ENCODE measurements at regions not wholly inside any gene's neighbourhood (a gene's known extent, or its start where the extent isn't known, plus 50 kb on each side); places are given as distances from the start of the nearest gene placed in this dataset.
A peak's percentile ranks its signal among the peaks of the same experiment; 100 is the strongest.

GRCh38 chr15:26101443-26101842 lies 238.3 kb upstream of the ATP10A start:
- Mint-ChIP-seq H3K27me3 (peaks cover 3 to 8% of the 10 kb centered on the region in 2 donors), H3K4me1 (no peaks in the 10 kb centered on the region), H3K27ac (no peak overlapping the region), H3K36me3 (no peaks in the 10 kb centered on the region), H3K9me3 (peaks cover 0 to 8% (median 5%) of the 10 kb centered on the region in 5 donors), H3K4me3 (no peak overlapping the region)
- no peak for DNase-seq
- H3K4me1 ChIP-seq (ENCODE audit: insufficient read depth, low read length): no peaks in the 10 kb centered on the region
- no peak overlapping the region for H3K27ac ChIP-seq (ENCODE audit: low read depth, low read length)
- H3K36me3 ChIP-seq (ENCODE audit: insufficient read depth, low read length): no peaks in the 10 kb centered on the region
- no peaks in the 10 kb centered on the region for H3K9me3 ChIP-seq (ENCODE audit: low read length)
- ChIA-PET CTCF (no interaction called here), POLR2A (no interaction called here)
- no peak overlapping the region for H3K4me3 ChIP-seq (ENCODE audit: low read length)
- no peaks in the 10 kb centered on the region for H3K27me3 ChIP-seq (ENCODE audit: insufficient read depth, low read length, poor library complexity, severe bottlenecking)

GRCh38 chr15:26098801-26099200 lies 235.7 kb upstream of the ATP10A start:
- H3K27me3 Mint-ChIP-seq: peaks cover 0 to 19% of the 10 kb centered on the region in 2 donors
- Histone ChIP-seq H3K4me3 (ENCODE audit: low read length) (no peak overlapping the region), H3K36me3 (ENCODE audit: insufficient read depth, low read length) (no peaks in the 10 kb centered on the region), H3K27me3 (ENCODE audit: insufficient read depth, low read length, poor library complexity, severe bottlenecking) (no peaks in the 10 kb centered on the region), H3K27ac (ENCODE audit: low read depth, low read length) (no peak overlapping the region), H3K9me3 (ENCODE audit: low read length) (no peaks in the 10 kb centered on the region), H3K4me1 (ENCODE audit: insufficient read depth, low read length) (no peaks in the 10 kb centered on the region)
- H3K36me3 Mint-ChIP-seq: no peaks in the 10 kb centered on the region
- no peaks in the 10 kb centered on the region for H3K4me1 Mint-ChIP-seq
- ChIA-PET CTCF (no interaction called here), POLR2A (no interaction called here)
- no peak overlapping the region for H3K27ac Mint-ChIP-seq
- no peaks in the 10 kb centered on the region for H3K9me3 Mint-ChIP-seq
- H3K4me3 Mint-ChIP-seq: no peak overlapping the region
- DNase-seq: no peak

- H3K4me3 ChIP-seq (ENCODE audit: low read length): no peak overlapping the region
- Mint-ChIP-seq H3K27me3 (peaks cover 0 to 15% of the 10 kb centered on the region in 2 donors), H3K36me3 (no peaks in the 10 kb centered on the region), H3K27ac (peak overlapping the region in 1 of 8 donors; percentile 2), H3K9me3 (no peaks in the 10 kb centered on the region), H3K4me3 (no peak overlapping the region), H3K4me1 (no peaks in the 10 kb centered on the region)
- no peak overlapping the region for H3K27ac ChIP-seq (ENCODE audit: low read depth, low read length)
- H3K4me1 ChIP-seq (ENCODE audit: insufficient read depth, low read length): no peaks in the 10 kb centered on the region
- H3K36me3 ChIP-seq (ENCODE audit: insufficient read depth, low read length): no peaks in the 10 kb centered on the region
- ChIA-PET CTCF (no interaction called here), POLR2A (no interaction called here)
- H3K9me3 ChIP-seq (ENCODE audit: low read length): no peaks in the 10 kb centered on the region
- H3K27me3 ChIP-seq (ENCODE audit: insufficient read depth, low read length, poor library complexity, severe bottlenecking): no peaks in the 10 kb centered on the region
- DNase-seq: no peak
Measured at GRCh38 chr15:26097216-26097615, 234.1 kb upstream of the ATP10A start.

GRCh38 chr15:26096581-26096980 lies 233.5 kb upstream of the ATP10A start:
- no peaks in the 10 kb centered on the region for H3K9me3 ChIP-seq (ENCODE audit: low read length)
- DNase-seq: no peak
- CTCF ChIA-PET: no interaction called here
- no peaks in the 10 kb centered on the region for H3K36me3 Mint-ChIP-seq
- no peaks in the 10 kb centered on the region for H3K4me1 ChIP-seq (ENCODE audit: insufficient read depth, low read length)
- H3K4me1 Mint-ChIP-seq: no peaks in the 10 kb centered on the region
- H3K27me3 Mint-ChIP-seq: peaks cover 0 to 15% of the 10 kb centered on the region in 2 donors
- no peak overlapping the region for H3K27ac ChIP-seq (ENCODE audit: low read depth, low read length)
- POLR2A ChIA-PET: no interaction called here
- H3K27ac Mint-ChIP-seq: no peak overlapping the region
- no peak overlapping the region for H3K4me3 ChIP-seq (ENCODE audit: low read length)
- H3K36me3 ChIP-seq (ENCODE audit: insufficient read depth, low read length): no peaks in the 10 kb centered on the region
- no peaks in the 10 kb centered on the region for H3K27me3 ChIP-seq (ENCODE audit: insufficient read depth, low read length, poor library complexity, severe bottlenecking)
- no peak overlapping the region for H3K4me3 Mint-ChIP-seq
- no peaks in the 10 kb centered on the region for H3K9me3 Mint-ChIP-seq

- no peaks in the 10 kb centered on the region for H3K9me3 Mint-ChIP-seq
- H3K27me3 Mint-ChIP-seq: peaks cover 0 to 15% of the 10 kb centered on the region in 2 donors
- Histone ChIP-seq H3K27me3 (ENCODE audit: insufficient read depth, low read length, poor library complexity, severe bottlenecking) (no peaks in the 10 kb centered on the region), H3K27ac (ENCODE audit: low read depth, low read length) (no peak overlapping the region), H3K4me3 (ENCODE audit: low read length) (no peak overlapping the region), H3K9me3 (ENCODE audit: low read length) (no peaks in the 10 kb centered on the region), H3K36me3 (ENCODE audit: insufficient read depth, low read length) (no peaks in the 10 kb centered on the region), H3K4me1 (ENCODE audit: insufficient read depth, low read length) (no peaks in the 10 kb centered on the region)
- no peak overlapping the region for H3K27ac Mint-ChIP-seq
- ChIA-PET CTCF (no interaction called here), POLR2A (no interaction called here)
- no peak for DNase-seq
- no peak overlapping the region for H3K4me3 Mint-ChIP-seq
- H3K36me3 Mint-ChIP-seq: no peaks in the 10 kb centered on the region
- H3K4me1 Mint-ChIP-seq: no peaks in the 10 kb centered on the region
Measured at GRCh38 chr15:26095710-26096330, 232.7 kb upstream of the ATP10A start.

GRCh38 chr15:26091184-26091583 lies 228.1 kb upstream of the ATP10A start:
- H3K4me3 Mint-ChIP-seq: no peak overlapping the region

GRCh38 chr15:26087881-26088280 lies 224.8 kb upstream of the ATP10A start:
- no peak for DNase-seq
- H3K27ac ChIP-seq (ENCODE audit: low read depth, low read length): no peak overlapping the region
- Mint-ChIP-seq H3K27me3 (peaks cover 0 to 4% of the 10 kb centered on the region in 2 donors), H3K9me3 (no peaks in the 10 kb centered on the region), H3K4me3 (no peak overlapping the region), H3K4me1 (peaks cover 3 to 6% (median 4%) of the 10 kb centered on the region in 3 donors), H3K36me3 (no peaks in the 10 kb centered on the region), H3K27ac (no peak overlapping the region)
- ChIA-PET POLR2A (no interaction called here), CTCF (no interaction called here)
- peaks cover 4% of the 10 kb centered on the region for H3K4me1 ChIP-seq (ENCODE audit: insufficient read depth, low read length)
- no peaks in the 10 kb centered on the region for H3K36me3 ChIP-seq (ENCODE audit: insufficient read depth, low read length)
- H3K27me3 ChIP-seq (ENCODE audit: insufficient read depth, low read length, poor library complexity, severe bottlenecking): no peaks in the 10 kb centered on the region
- H3K4me3 ChIP-seq (ENCODE audit: low read length): no peak overlapping the region
- H3K9me3 ChIP-seq (ENCODE audit: low read length): no peaks in the 10 kb centered on the region

More at GRCh38 chr15:26091184-26091583, 228.1 kb upstream of the ATP10A start:
- no peak overlapping the region for H3K27ac ChIP-seq (ENCODE audit: low read depth, low read length)
- no peaks in the 10 kb centered on the region for H3K36me3 Mint-ChIP-seq
- peaks cover 0 to 16% of the 10 kb centered on the region in 2 donors for H3K27me3 Mint-ChIP-seq
- no peaks in the 10 kb centered on the region for H3K27me3 ChIP-seq (ENCODE audit: insufficient read depth, low read length, poor library complexity, severe bottlenecking)
- POLR2A ChIA-PET: no interaction called here
- no peaks in the 10 kb centered on the region for H3K4me1 Mint-ChIP-seq
- H3K4me3 ChIP-seq (ENCODE audit: low read length): no peak overlapping the region
- no peaks in the 10 kb centered on the region for H3K4me1 ChIP-seq (ENCODE audit: insufficient read depth, low read length)
- no peaks in the 10 kb centered on the region for H3K9me3 Mint-ChIP-seq
- no peak for DNase-seq
- H3K36me3 ChIP-seq (ENCODE audit: insufficient read depth, low read length): no peaks in the 10 kb centered on the region
- CTCF ChIA-PET: no interaction called here
- no peaks in the 10 kb centered on the region for H3K9me3 ChIP-seq (ENCODE audit: low read length)
- no peak overlapping the region for H3K27ac Mint-ChIP-seq

- peaks cover 6% of the 10 kb centered on the region for H3K4me1 ChIP-seq (ENCODE audit: insufficient read depth, low read length)
- no peak for DNase-seq
- H3K36me3 ChIP-seq (ENCODE audit: insufficient read depth, low read length): no peaks in the 10 kb centered on the region
- no peak overlapping the region for H3K4me3 ChIP-seq (ENCODE audit: low read length)
- no peak overlapping the region for H3K27ac Mint-ChIP-seq
- no peaks in the 10 kb centered on the region for H3K9me3 Mint-ChIP-seq
- H3K4me3 Mint-ChIP-seq: no peak overlapping the region
- ChIA-PET POLR2A (no interaction called here), CTCF (no interaction called here)
- H3K27ac ChIP-seq (ENCODE audit: low read depth, low read length): no peak overlapping the region
- no peaks in the 10 kb centered on the region for H3K36me3 Mint-ChIP-seq
- peaks cover 7 to 10% (median 7%) of the 10 kb centered on the region in 3 donors for H3K4me1 Mint-ChIP-seq
- H3K27me3 Mint-ChIP-seq: peaks cover 0 to 4% of the 10 kb centered on the region in 2 donors
- no peaks in the 10 kb centered on the region for H3K27me3 ChIP-seq (ENCODE audit: insufficient read depth, low read length, poor library complexity, severe bottlenecking)
- no peaks in the 10 kb centered on the region for H3K9me3 ChIP-seq (ENCODE audit: low read length)
Measured at GRCh38 chr15:26087395-26087794, 224.3 kb upstream of the ATP10A start.

- H3K36me3 Mint-ChIP-seq: peaks cover 0 to 3% (median 0%) of the 10 kb centered on the region in 3 donors
- no peaks in the 10 kb centered on the region for H3K9me3 ChIP-seq (ENCODE audit: low read length)
- no peaks in the 10 kb centered on the region for H3K27me3 ChIP-seq (ENCODE audit: insufficient read depth, low read length, poor library complexity, severe bottlenecking)
- H3K36me3 ChIP-seq (ENCODE audit: insufficient read depth, low read length): no peaks in the 10 kb centered on the region
- no peak overlapping the region for H3K27ac Mint-ChIP-seq
- H3K9me3 Mint-ChIP-seq: peaks cover 0 to 5% (median 3%) of the 10 kb centered on the region in 5 donors
- ChIA-PET POLR2A (no interaction called here), CTCF (no interaction called here)
- DNase-seq: no peak
- H3K4me1 ChIP-seq (ENCODE audit: insufficient read depth, low read length): peaks cover 11% of the 10 kb centered on the region
- no peak overlapping the region for H3K4me3 Mint-ChIP-seq
- H3K27ac ChIP-seq (ENCODE audit: low read depth, low read length): no peak overlapping the region
- H3K27me3 Mint-ChIP-seq: peaks cover 4 to 8% of the 10 kb centered on the region in 2 donors
- peaks cover 30 to 33% (median 32%) of the 10 kb centered on the region in 3 donors for H3K4me1 Mint-ChIP-seq
- no peak overlapping the region for H3K4me3 ChIP-seq (ENCODE audit: low read length)
Measured at GRCh38 chr15:26084771-26085170, 221.6 kb upstream of the ATP10A start.

Data from CD8-positive, alpha-beta memory T cell (primary cell).